ENCODE measurements at regions not wholly inside any gene's neighbourhood (a gene's known extent, or its start where the extent isn't known, plus 50 kb on each side); places are given as distances from the start of the nearest gene placed in this dataset.

GRCh38 chr17:59494757-59495368 is 70.5 kb upstream of the DHX40 start:
- DNase-seq (ENCODE audit: low spot score) = peak; percentile 18

GRCh38 chr17:59496178-59496577 is 69.2 kb upstream of the DHX40 start:
- peak; percentile 41 for DNase-seq (ENCODE audit: low spot score)

GRCh38 chr17:59498530-59499307 is 66.7 kb upstream of the DHX40 start:
- DNase-seq (ENCODE audit: low spot score) = no peak

- peak; percentile 69 for DNase-seq (ENCODE audit: low spot score)
Observed at GRCh38 chr17:59500086-59500655, 65.2 kb upstream of the DHX40 start.

- no peak for DNase-seq (ENCODE audit: low spot score)
Observed at GRCh38 chr17:59501690-59502089, 63.7 kb upstream of the DHX40 start.

- no peak for DNase-seq (ENCODE audit: low spot score)
Observed at GRCh38 chr17:59502800-59503199, 62.6 kb upstream of the DHX40 start.

GRCh38 chr17:59503500-59503899 is 61.9 kb upstream of the DHX40 start:
- peak; percentile 9 for DNase-seq (ENCODE audit: low spot score)

- peak; percentile 59 for DNase-seq (ENCODE audit: low spot score)
Observed at GRCh38 chr17:59504821-59505220, 60.6 kb upstream of the DHX40 start.

GRCh38 chr17:59505610-59506276 is 59.7 kb upstream of the DHX40 start:
- DNase-seq (ENCODE audit: low spot score) = peak; percentile 35

- DNase-seq (ENCODE audit: low spot score) = no peak
Observed at GRCh38 chr17:59506894-59507726, 58.3 kb upstream of the DHX40 start.

- peak; percentile 33 for DNase-seq (ENCODE audit: low spot score)
Observed at GRCh38 chr17:59508999-59509625, 56.3 kb upstream of the DHX40 start.

GRCh38 chr17:59510611-59511010 is 54.8 kb upstream of the DHX40 start:
- no peak for DNase-seq (ENCODE audit: low spot score)

- no peak for DNase-seq (ENCODE audit: low spot score)
Observed at GRCh38 chr17:59511726-59512125, 53.7 kb upstream of the DHX40 start.

- DNase-seq (ENCODE audit: low spot score) = no peak
Observed at GRCh38 chr17:59512844-59513385, 52.5 kb upstream of the DHX40 start.

GRCh38 chr17:59513934-59514841 is 51.2 kb upstream of the DHX40 start:
- no peak for DNase-seq (ENCODE audit: low spot score)
